ENCODE measurements at regions not wholly inside any gene's neighbourhood (a gene's known extent, or its start where the extent isn't known, plus 50 kb on each side); places are given as distances from the start of the nearest gene placed in this dataset.

DNA sequence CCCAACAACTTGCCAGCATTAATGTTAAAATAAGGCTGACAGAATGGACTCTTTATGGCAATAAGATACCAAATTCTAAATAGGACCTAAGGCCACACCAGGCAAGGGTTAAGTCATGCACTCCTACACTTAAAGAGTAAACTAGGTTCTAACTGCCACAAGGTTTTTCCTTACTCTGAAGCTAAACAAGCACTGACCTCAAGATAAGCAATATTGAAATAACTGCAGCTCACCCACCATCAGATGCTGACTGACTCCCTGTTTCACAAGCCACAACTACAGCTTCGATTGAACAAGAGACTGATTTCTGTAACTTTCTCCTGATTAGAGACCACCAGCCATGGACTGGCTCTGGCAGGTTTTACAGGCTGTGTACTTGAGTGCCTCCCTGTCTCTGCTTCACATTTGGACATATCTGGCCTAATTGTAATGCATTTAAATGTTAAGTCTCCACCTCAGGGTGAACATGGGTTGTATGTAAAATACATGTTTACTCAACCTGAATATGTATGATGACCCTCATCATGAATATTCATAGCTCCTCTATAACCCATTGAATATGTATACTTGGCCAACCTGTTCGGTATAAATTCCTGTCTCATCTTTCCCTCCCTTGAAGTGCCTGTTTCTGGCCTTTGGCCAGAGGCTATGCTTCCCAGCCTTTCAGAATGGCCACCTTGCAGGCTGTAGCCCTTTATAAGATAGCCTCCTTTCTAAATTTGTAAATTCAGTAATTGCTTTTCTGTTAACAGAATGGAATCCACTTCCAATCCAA lies 70.5 kb upstream of the DAAM1 start:
- TF ChIP-seq YY1 (IDR thresholded peaks at IDR 0.05; ENCODE audit: insufficient read depth, insufficient read length) (no peak), ZNF274 (IDR thresholded peaks at IDR 0.05; ENCODE audit: low read depth, low read length) (no peak)

Data from NT2/D1 (cell line).